ENCODE measurements at regions not wholly inside any gene's neighbourhood (a gene's known extent, or its start where the extent isn't known, plus 50 kb on each side); places are given as distances from the start of the nearest gene placed in this dataset.

DNA sequence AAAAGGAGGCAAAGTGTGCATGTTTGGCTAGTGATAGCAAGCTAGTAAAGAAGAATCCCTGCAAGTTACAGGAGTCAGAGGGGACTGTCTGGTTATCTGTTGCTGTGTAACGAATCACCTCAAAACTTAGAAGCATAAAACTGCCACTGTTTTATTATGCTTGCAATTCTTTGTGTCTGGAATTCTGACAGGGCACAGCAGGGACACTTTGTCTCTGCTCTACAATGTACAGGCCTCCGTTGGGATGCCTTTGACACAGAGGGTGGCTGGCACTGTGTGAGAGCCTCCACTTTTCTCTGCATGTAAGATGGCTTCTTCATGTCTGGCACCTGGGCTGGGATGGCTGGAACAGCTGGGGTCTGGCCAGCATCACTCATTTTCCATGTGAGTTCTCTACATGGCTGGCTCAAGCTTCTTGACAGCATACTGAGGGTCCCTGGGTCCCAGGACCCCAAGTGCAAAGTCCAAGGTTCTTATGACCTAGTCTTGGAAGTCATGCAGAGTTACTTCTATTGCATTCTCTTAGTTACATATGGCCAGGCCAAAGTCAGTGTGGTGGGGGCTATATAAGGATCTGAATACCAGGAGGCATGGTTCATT is 276.9 kb downstream of the RPS24 start:
- POLR2A ChIA-PET (ENCODE audit: low non-redundant PET): no interaction called here
- no peak for TF ChIP-seq EZH2 (IDR thresholded peaks at IDR 0.05; ENCODE audit: borderline replicate concordance, low read depth, low read length, poor library complexity, severe bottlenecking)
- TF ChIP-seq, protein P1, sequence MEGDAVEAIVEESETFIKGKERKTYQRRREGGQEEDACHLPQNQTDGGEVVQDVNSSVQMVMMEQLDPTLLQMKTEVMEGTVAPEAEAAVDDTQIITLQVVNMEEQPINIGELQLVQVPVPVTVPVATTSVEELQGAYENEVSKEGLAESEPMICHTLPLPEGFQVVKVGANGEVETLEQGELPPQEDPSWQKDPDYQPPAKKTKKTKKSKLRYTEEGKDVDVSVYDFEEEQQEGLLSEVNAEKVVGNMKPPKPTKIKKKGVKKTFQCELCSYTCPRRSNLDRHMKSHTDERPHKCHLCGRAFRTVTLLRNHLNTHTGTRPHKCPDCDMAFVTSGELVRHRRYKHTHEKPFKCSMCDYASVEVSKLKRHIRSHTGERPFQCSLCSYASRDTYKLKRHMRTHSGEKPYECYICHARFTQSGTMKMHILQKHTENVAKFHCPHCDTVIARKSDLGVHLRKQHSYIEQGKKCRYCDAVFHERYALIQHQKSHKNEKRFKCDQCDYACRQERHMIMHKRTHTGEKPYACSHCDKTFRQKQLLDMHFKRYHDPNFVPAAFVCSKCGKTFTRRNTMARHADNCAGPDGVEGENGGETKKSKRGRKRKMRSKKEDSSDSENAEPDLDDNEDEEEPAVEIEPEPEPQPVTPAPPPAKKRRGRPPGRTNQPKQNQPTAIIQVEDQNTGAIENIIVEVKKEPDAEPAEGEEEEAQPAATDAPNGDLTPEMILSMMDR (conservative IDR thresholded peaks at IDR 0.05; ENCODE audit: low read depth, low read length): no peak
- no peak for DNase-seq (ENCODE audit: low spot score)
- no peaks in the 10 kb centered on the region for H3K9me3 ChIP-seq (ENCODE audit: low read depth, low read length, poor library complexity, severe bottlenecking)
- BruUV-seq (replicated peaks): no TSS peak
- CTCF ChIA-PET: no interaction called here
- H3K27ac ChIP-seq (ENCODE audit: low read depth, low read length, poor library complexity, severe bottlenecking): no peak overlapping the region
- no peak overlapping the region for H3K4me3 ChIP-seq (ENCODE audit: low read depth, low read length, poor library complexity, severe bottlenecking)
- H3K4me1 ChIP-seq (ENCODE audit: insufficient read depth, low read length, poor library complexity, severe bottlenecking): no peaks in the 10 kb centered on the region
- no peaks in the 10 kb centered on the region for H3K36me3 ChIP-seq (ENCODE audit: insufficient read depth, low read length, poor library complexity, severe bottlenecking)
- intact Hi-C loops (cut with micrococcal nuclease; ENCODE audit: unreplicated experiment): no loop called here
- peaks cover 12% of the 10 kb centered on the region for H3K27me3 ChIP-seq (replicated peaks; ENCODE audit: insufficient read depth, low read depth, low read length, poor library complexity)

DNA sequence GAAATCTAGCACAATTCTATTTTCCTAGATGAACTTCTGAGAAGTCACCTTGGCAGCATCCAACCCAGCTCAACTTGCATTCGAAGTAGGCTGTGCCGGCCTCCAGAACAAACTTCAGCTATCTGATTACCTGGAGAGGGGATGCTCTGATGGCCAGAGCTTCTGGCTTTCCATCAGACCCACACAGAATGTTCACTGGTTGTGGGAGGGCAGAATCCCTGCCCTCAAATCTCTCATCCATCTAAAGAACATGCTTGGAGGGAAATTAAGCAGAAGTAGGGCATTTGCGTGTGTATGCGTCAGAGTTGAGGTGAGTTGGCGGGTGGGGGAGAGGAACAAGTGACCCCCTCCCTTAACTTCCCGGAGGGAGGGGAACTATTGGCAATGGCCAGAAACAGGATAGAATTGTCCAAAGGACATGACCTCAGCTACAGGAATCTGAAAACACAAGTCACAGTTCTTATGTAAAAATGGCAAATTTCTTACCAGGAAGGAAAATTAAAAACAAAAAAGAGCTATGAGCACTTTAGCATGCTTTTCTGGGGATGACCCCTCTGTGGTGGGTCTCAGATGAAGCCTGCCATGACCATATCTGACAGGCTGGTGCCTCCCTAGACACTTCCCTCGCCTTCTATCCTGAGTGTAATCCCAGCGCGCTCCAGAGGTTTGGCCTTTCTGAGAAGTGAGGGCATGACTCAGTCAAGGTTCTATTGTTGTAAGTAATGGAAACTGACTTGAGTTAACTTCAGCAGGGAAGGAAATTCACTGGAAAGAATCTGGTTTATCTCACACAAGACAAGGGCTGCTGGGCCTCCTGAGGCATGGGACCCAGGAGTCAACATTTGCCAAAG is 278.8 kb downstream of the RPS24 start:
- Histone ChIP-seq H3K36me3 (ENCODE audit: insufficient read depth, low read length, poor library complexity, severe bottlenecking) (no peaks in the 10 kb centered on the region), H3K27ac (ENCODE audit: low read depth, low read length, poor library complexity, severe bottlenecking) (no peak overlapping the region), H3K9me3 (ENCODE audit: low read depth, low read length, poor library complexity, severe bottlenecking) (no peaks in the 10 kb centered on the region), H3K4me3 (ENCODE audit: low read depth, low read length, poor library complexity, severe bottlenecking) (no peak overlapping the region), H3K27me3 (replicated peaks; ENCODE audit: insufficient read depth, low read depth, low read length, poor library complexity) (peaks cover 3% of the 10 kb centered on the region), H3K4me1 (ENCODE audit: insufficient read depth, low read length, poor library complexity, severe bottlenecking) (no peaks in the 10 kb centered on the region)
- intact Hi-C loops (cut with micrococcal nuclease; ENCODE audit: unreplicated experiment): no loop called here
- BruUV-seq (replicated peaks): no TSS peak
- TF ChIP-seq, protein P1 (conservative IDR thresholded peaks at IDR 0.05; ENCODE audit: low read depth, low read length): no peak
- TF ChIP-seq EZH2 (IDR thresholded peaks at IDR 0.05; ENCODE audit: borderline replicate concordance, low read depth, low read length, poor library complexity, severe bottlenecking): no peak
- DNase-seq (ENCODE audit: low spot score): no peak
- ChIA-PET CTCF (no interaction called here), POLR2A (ENCODE audit: low non-redundant PET) (no interaction called here)

DNA sequence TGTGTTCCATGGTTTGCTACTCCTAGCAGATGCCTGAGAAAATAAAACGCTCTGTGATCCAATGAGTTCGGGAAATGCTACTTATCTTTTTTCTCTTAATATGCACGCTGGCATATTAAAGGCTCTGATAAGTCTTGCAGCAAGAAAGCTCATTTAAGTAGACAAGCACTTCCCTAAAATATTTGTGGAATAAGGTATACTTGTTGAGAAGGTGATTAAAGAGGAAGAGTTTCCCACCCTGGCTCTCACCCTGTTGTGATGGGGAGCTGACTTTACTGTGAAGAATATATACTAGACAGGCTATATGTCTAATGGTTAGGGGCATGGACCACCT is 279.4 kb downstream of the RPS24 start:
- H3K4me3 ChIP-seq (ENCODE audit: low read depth, low read length, poor library complexity, severe bottlenecking): no peak overlapping the region
- no peak for DNase-seq (ENCODE audit: low spot score)
- no peaks in the 10 kb centered on the region for H3K4me1 ChIP-seq (ENCODE audit: insufficient read depth, low read length, poor library complexity, severe bottlenecking)
- intact Hi-C loops (cut with micrococcal nuclease; ENCODE audit: unreplicated experiment): no loop called here
- no peak overlapping the region for H3K27ac ChIP-seq (ENCODE audit: low read depth, low read length, poor library complexity, severe bottlenecking)
- TF ChIP-seq, protein P1 (conservative IDR thresholded peaks at IDR 0.05; ENCODE audit: low read depth, low read length): no peak
- TF ChIP-seq EZH2 (IDR thresholded peaks at IDR 0.05; ENCODE audit: borderline replicate concordance, low read depth, low read length, poor library complexity, severe bottlenecking): no peak
- no TSS peak for BruUV-seq (replicated peaks)
- H3K9me3 ChIP-seq (ENCODE audit: low read depth, low read length, poor library complexity, severe bottlenecking): no peaks in the 10 kb centered on the region
- POLR2A ChIA-PET (ENCODE audit: low non-redundant PET): no interaction called here
- peaks cover 3% of the 10 kb centered on the region for H3K27me3 ChIP-seq (replicated peaks; ENCODE audit: insufficient read depth, low read depth, low read length, poor library complexity)
- CTCF ChIA-PET: no interaction called here
- no peaks in the 10 kb centered on the region for H3K36me3 ChIP-seq (ENCODE audit: insufficient read depth, low read length, poor library complexity, severe bottlenecking)
